OCI-LY3 (cell line): ENCODE measurements at regions not wholly inside any gene's neighbourhood (a gene's known extent, or its start where the extent isn't known, plus 50 kb on each side); places are given as distances from the start of the nearest gene placed in this dataset.

Experiments used
- H2AFZ ChIP-seq: fragments of 200-600, 300-600 bp; shearing (Covaris generic); 2 replicates; pipeline ENCODE4 v1.6.0; 2014; ENCODE audit warnings: antibody characterized with exemption, low read depth, low read length
- H3K27ac ChIP-seq: fragments of 200-600, 300-600 bp; sonication (generic); 2 replicates; pipeline ENCODE4 v1.5.1; 2014; ENCODE audit warnings: mild to moderate bottlenecking, low read length, moderate library complexity, mixed read lengths
- H3K27me3 ChIP-seq: fragments of 200-600, 300-600 bp; sonication (generic); 2 replicates; pipeline ENCODE4 v1.6.1; 2014; ENCODE audit warnings: low read depth, low read length, mixed read lengths
- H3K36me3 ChIP-seq: fragments of 200-600, 300-600 bp; sonication (generic); replicated peaks from 2 replicates; pipeline ENCODE3; 2014; ENCODE audit warnings: low read depth, low read length, mixed read lengths
- H3K4me1 ChIP-seq: fragments of 300-600, 200-600 bp; sonication (generic); 2 replicates; pipeline ENCODE4 v1.6.1; 2014; ENCODE audit warnings: low read length, mixed read lengths
- H3K4me2 ChIP-seq: fragments of 200-600, 300-600 bp; sonication (generic); 2 replicates; pipeline ENCODE4 v1.6.1; 2014; ENCODE audit warnings: low read length, mixed read lengths
- H3K4me3 ChIP-seq: fragments of 300-600, 200-600 bp; sonication (generic); 2 replicates; pipeline ENCODE4 v1.5.1; 2014; ENCODE audit warnings: antibody characterized with exemption, mild to moderate bottlenecking, low read length, moderate library complexity
- H3K79me2 ChIP-seq: fragments of 300-600, 200-600 bp; shearing (Covaris generic); 2 replicates; pipeline ENCODE4 v1.6.1; 2014; ENCODE audit warnings: mild to moderate bottlenecking, low read length, mixed read lengths
- H3K9ac ChIP-seq: fragments of 300-600, 200-600 bp; shearing (Covaris generic); 2 replicates; pipeline ENCODE4 v1.6.0; 2014; ENCODE audit warnings: mild to moderate bottlenecking, low read length, moderate library complexity
- H3K9me3 ChIP-seq: fragments of 200-600, 300-600 bp; shearing (Covaris generic); 2 replicates; pipeline ENCODE4 v1.6.1; 2014; ENCODE audit warnings: low read length, mixed read lengths; ENCODE audit not compliant: insufficient read depth
- H4K20me1 ChIP-seq: fragments of 200-600, 300-600 bp; sonication (generic); 2 replicates; pipeline ENCODE4 v1.6.1; 2016; ENCODE audit warnings: low read length, mixed read lengths; ENCODE audit not compliant: insufficient read depth
- EZH2phosphoT487 ChIP-seq: fragments of 200-600 bp; shearing (Covaris generic); IDR thresholded peaks from 2 replicates; pipeline ENCODE4 v1.6.1; 2018; ENCODE audit warnings: antibody characterized with exemption, mixed run types, low read depth
- TF ChIP-seq, protein P1 (sequence below): fragments of 200-600, 300-600 bp; sonication (generic); IDR thresholded peaks from 2 replicates; pipeline ENCODE4 v1.5.1; 2014; ENCODE audit warnings: antibody characterized with exemption, low read length, low read depth

DNA sequence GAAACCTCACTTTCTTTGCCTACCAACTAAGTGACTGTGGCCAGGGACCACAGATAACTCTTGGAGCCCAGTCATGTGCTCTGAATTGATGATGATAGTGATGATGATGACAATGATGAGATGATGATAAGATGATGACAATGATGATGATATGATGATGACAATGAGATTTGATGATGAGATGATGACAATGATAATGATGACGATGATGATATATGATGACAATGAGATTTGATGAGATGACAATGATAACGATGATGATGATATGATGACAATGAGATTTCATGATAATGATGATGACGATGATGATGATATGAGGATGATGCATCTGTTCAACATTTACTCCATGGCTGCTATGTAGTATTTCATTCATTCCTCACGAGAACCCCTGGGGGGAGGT is 213.0 kb downstream of the ERCC6L2 start:
- H3K79me2 ChIP-seq, result no peaks in the 10 kb centered on the region
- no peaks in the 10 kb centered on the region for H3K9me3 ChIP-seq
- peaks cover 13% of the 10 kb centered on the region; the same call in 1 of the 2 replicates for H3K27me3 ChIP-seq
- TF ChIP-seq EZH2phosphoT487, result no peak
- TF ChIP-seq, protein P1, sequence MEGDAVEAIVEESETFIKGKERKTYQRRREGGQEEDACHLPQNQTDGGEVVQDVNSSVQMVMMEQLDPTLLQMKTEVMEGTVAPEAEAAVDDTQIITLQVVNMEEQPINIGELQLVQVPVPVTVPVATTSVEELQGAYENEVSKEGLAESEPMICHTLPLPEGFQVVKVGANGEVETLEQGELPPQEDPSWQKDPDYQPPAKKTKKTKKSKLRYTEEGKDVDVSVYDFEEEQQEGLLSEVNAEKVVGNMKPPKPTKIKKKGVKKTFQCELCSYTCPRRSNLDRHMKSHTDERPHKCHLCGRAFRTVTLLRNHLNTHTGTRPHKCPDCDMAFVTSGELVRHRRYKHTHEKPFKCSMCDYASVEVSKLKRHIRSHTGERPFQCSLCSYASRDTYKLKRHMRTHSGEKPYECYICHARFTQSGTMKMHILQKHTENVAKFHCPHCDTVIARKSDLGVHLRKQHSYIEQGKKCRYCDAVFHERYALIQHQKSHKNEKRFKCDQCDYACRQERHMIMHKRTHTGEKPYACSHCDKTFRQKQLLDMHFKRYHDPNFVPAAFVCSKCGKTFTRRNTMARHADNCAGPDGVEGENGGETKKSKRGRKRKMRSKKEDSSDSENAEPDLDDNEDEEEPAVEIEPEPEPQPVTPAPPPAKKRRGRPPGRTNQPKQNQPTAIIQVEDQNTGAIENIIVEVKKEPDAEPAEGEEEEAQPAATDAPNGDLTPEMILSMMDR, result no peak
- no peaks in the 10 kb centered on the region for H3K4me1 ChIP-seq
- no peak overlapping the region for H3K9ac ChIP-seq
- H4K20me1 ChIP-seq, result no peaks in the 10 kb centered on the region
- H3K4me3 ChIP-seq, result no peak overlapping the region
- H2AFZ ChIP-seq, result no peak overlapping the region
- no peaks in the 10 kb centered on the region for H3K36me3 ChIP-seq
- no peak overlapping the region for H3K27ac ChIP-seq
- H3K4me2 ChIP-seq, result no peak overlapping the region

DNA sequence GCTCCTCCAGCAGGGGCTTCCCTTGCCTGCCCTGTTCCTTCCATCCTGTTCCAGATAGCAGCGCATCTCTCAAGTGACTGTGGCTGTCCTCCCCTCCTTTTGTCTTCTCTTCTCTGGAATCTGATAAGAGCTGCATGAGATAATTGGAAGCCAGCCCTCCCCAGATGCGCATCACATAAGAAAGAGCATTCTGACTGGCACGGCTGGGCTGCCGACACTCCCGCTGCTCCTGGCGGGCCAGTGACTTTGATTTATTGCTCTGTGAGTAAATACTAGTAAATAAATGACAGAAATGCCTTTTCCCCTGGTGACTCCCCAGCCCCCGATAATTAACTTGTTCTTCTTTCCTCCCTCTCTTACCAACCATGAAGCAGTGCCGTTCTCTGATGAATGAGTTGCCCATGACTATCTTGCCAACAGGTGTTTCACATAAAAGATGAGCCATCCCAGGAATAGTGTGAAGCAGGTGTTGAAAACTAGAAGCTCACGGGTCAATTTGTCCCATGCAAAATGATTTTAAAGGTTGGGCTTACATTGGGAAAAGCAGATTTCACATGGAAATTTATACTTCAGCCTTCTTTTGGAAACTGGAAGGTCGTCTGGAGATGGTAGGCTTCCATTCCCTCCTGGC is 212.3 kb downstream of the ERCC6L2 start:
- H3K4me3 ChIP-seq, result no peak overlapping the region
- H3K9ac ChIP-seq, result no peak overlapping the region
- H3K4me2 ChIP-seq, result no peak overlapping the region
- no peak for TF ChIP-seq EZH2phosphoT487
- TF ChIP-seq, protein P1, result no peak
- no peak overlapping the region for H3K27ac ChIP-seq
- H3K27me3 ChIP-seq, result peaks cover 13% of the 10 kb centered on the region; the same call in 1 of the 2 replicates
- H3K4me1 ChIP-seq, result no peaks in the 10 kb centered on the region
- no peaks in the 10 kb centered on the region for H3K9me3 ChIP-seq
- no peaks in the 10 kb centered on the region for H3K79me2 ChIP-seq
- H4K20me1 ChIP-seq, result no peaks in the 10 kb centered on the region
- H2AFZ ChIP-seq, result no peak overlapping the region
- H3K36me3 ChIP-seq, result no peaks in the 10 kb centered on the region

DNA sequence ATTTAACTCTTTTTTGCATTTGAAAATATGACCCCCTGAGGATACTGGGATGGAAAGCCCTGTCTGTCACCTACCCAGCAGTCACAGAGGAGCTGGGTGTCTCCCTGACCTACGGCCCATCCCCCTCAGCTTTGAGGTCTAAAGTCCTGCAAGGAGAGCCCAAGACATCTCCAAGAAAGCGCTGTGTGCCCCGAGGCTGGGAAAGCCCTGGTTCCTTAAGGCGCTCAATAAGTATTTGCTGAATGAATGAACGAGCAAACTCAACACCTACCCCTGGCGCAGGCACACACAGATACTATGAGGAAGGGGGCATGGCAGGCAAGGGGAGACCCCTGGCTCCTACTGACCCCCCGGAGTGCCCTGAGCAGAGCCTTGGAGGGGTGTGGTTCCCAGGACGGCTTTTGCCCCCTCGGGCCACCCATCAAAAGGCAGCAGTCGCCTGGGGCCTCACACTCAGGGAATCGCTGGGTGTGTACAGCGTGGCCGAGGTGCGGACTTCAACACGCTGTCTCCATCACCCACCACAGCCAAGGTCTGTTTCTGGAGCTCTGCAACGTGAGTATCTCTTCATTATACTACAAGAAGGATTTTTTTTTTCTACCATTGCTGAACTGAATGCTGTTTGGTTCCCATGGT is 211.6 kb downstream of the ERCC6L2 start:
- Histone ChIP-seq H3K4me2 (no peak overlapping the region), H3K4me1 (no peaks in the 10 kb centered on the region), H4K20me1 (no peaks in the 10 kb centered on the region), H2AFZ (no peak overlapping the region), H3K9me3 (no peaks in the 10 kb centered on the region), H3K27ac (no peak overlapping the region), H3K79me2 (no peaks in the 10 kb centered on the region), H3K27me3 (peaks cover 13% of the 10 kb centered on the region; the same call in 1 of the 2 replicates), H3K9ac (no peak overlapping the region), H3K36me3 (no peaks in the 10 kb centered on the region), H3K4me3 (no peak overlapping the region)
- TF ChIP-seq, protein P1, result no peak
- TF ChIP-seq EZH2phosphoT487, result no peak

DNA sequence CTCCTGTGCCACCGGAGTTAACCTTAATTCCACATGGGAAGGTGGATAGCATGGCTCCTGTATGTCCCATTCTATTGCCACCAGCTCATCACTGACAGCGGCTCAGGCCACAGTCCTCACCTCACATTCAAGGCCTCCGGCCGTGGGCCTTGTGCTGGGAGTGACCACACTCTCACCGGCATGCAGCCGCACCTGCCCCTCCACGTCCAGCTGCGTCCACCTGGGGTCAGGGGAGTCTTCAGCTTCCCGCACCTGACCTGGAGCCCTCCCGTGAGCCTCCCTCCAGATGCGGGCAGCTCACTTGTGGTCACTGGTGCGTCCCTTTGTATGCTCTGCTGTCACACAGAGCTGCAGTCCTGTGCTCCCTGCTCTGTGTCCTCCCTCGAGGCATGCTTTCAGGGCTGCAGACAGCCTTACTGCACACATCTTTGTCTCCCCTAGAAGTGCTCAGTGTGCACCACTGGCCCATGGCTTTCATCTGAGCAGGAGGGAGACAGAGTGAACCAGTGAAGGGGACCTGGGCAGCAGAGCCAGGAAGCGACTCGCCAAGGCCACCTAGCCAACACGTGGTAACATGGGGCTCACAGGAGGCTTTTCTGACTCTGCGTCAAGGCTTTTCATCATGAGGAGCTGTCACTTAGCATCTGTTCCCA is 210.1 kb downstream of the ERCC6L2 start:
- Histone ChIP-seq H3K79me2 (no peaks in the 10 kb centered on the region), H3K36me3 (no peaks in the 10 kb centered on the region), H3K27ac (no peak overlapping the region), H3K9me3 (no peaks in the 10 kb centered on the region), H2AFZ (no peak overlapping the region), H3K27me3 (peaks cover 13% of the 10 kb centered on the region; the same call in 1 of the 2 replicates), H3K4me2 (no peak overlapping the region), H3K9ac (no peak overlapping the region), H3K4me1 (no peaks in the 10 kb centered on the region), H4K20me1 (no peaks in the 10 kb centered on the region), H3K4me3 (no peak overlapping the region)
- TF ChIP-seq, protein P1, result no peak
- no peak for TF ChIP-seq EZH2phosphoT487
